ENCODE measurements at regions not wholly inside any gene's neighbourhood (a gene's known extent, or its start where the extent isn't known, plus 50 kb on each side); places are given as distances from the start of the nearest gene placed in this dataset.

DNA sequence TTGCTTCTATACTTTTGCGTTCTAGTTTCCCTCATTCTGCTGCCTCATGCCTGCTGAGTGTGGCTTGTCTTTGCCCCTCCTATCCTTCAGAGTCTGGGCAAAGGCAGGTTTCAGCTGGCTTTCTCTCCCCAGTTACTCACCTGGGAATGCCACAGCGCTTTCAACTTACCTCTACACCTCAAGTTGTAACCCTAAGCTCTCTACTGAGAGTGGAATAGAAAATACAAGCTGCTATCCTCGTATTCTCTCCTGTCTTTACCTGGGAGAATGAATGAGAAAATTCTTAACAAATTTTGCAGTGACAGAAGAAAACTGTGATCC lies 316.3 kb upstream of the KLF12 start:
- DNase-seq: no peak

DNA sequence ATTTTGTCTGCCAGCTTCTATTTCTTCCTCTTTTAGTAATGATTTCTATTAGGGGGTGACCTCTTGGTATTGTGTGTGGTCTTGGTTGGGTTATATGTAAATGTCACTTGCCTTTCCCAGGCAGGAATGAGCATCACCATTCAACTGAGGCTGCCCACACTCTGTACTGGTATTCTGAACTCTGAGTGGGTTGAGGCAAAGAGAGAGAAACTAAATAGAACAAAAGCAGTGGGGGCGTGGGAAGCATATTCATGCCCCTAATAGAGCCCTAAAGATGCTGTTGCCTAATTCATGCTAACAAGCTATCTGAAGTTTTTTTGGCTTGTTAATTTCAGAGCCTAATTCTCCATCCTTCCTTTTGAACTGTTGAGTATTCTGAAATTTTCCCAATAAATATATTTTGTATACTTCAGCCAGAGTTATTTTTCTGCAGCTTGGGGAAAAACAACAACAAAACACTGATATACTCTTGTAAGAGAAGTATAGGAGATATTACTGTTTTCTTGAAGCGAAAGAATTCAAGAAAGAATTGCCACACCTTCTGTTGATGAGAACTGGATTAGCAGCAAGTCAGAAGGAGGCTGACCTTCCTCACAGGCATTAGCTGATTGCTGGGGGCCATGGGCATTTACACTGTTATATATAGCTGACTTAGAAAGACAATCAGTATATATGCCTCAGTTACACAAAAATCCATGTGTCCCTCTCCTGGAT lies 315.8 kb upstream of the KLF12 start:
- no peak for DNase-seq

DNA sequence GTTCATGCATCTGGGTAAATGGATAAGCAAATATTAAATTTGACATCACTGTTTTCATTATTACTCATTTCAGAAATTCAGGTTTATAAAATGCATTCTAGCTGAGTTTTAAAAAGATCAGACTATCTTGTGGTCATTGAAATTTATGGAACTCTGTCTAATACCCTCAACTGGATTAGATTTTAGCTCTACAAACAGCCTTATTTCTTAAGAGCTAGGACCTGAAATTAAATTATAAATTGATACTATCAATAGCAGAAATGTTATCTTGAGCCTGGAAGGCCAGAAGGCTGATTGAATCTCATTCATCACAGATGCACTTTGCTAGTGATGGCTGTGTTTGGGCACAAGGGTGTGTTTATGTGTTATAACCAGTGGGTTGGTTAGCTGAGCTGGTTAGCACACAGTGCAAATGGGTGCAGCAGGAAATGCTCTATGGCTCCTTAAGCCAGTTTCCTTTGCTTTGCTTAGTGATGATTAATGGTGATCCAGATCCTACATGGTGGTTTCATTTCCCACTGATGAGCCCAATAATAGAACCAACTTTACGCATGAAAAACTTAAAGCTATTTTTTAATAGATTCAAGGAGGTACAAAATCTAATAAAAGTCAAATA lies 310.8 kb upstream of the KLF12 start:
- no peak for DNase-seq

DNA sequence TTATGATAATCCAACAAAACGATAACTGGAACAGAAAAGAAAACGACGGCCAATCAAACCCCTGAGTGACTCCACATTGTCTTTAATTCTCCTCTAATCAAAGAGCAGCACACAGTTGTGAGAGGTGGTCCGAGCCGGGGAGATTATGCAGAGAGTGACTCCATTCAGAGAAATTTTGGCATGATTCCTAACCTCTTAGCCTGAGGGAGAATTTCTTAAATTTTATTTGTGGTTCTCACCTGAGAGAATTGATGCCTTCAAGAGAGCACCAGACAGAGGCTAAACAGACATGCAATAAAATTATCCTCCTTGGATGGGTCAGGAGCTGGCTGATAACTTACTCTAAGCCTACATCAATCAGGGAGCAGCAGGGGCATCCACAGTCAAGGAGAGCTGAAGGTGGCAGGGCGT lies 310.0 kb upstream of the KLF12 start:
- DNase-seq: no peak

DNA sequence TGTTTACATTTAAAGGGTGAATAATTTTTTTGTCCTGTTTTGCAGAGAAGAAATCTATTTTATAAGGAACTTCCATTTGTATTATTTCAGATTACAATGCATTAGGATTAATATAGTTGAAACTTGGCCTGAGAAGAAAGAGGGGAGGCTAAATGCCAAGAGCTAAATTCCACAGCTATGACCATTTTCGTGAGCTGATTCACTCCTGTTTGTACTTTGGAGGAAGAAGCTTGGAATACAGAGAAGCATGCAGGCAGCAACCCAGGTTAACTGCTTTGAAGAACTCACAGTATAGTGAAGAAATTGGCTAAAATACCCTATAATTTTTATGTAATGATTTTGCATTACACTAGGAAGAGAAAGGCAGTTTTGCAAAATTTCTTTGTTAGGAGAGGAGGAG lies 309.4 kb upstream of the KLF12 start:
- no peak for DNase-seq

DNA sequence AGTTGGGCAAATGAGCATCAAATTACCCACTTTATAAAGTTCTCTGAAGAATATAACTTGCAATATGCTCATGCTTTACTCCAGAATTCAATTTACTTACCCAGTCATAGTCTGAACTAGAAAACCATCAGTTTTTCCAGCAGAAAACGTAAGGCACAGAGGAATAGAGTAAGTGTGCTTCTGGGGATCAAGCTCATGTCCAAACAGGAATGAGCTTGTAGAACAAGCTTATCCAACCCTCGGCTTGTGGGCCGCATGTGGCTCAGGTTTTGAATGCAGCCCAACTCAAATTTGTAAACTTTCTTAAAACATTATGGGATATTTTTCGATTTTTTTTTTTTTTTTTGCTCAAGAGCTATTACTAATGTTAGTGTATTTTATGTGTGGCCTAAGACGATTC lies 308.5 kb upstream of the KLF12 start:
- no peak for DNase-seq

DNA sequence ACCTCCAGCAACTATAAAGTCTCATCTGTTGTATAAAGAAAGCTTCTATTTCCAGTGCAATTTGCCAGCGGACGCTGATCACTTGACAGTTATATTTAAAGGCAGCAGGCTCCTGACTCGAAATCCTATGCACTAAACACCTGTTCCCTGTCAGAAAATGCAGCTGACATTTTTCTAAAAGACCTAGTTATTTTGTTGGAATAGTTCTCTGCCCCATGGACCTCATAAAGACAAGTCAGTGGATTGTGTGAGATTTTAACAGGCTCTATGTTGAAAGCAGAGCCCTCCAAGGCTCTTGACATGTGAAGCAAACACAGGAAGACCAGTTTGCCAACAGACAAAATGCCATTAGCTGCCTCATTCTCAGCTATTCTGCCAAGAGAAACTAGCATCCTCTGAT lies 304.7 kb upstream of the KLF12 start:
- DNase-seq: no peak

DNA sequence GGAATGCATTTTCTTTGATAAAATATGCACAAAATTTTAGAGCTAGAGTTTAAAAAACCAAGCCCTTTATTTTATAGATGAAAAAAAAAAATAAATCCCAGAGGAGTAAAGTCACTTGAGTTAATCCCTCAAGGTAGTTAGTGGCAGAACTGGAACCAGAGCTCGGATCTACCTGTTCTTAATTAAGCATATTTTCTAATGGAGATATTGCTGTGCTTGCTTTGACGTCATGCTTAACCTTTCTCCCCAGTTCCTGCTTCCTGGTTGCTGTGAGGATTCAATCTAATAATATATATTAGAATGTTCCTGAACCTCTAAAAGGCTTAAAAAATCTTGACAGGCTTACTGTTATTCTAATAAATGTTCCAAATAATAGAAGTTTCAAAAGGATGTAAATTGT lies 300.6 kb upstream of the KLF12 start:
- DNase-seq: no peak

DNA sequence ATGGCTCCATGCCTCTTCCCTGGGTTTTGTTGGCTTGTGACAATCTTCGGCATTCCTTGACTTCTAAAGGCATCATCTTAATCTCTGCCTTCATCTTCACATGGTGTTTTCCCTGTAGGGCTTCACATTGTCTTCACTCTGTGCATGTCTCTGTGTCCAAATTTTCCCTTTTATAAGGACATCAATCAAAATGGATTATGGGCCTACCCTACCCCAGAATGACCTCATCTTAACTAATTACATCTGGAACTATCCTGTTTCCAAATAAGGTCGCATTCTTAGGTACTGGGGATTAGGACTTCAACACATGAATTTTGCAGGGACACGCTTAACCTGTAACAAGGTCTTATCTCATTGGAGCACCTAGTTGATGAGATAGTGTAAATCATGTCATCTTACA lies 290.3 kb upstream of the KLF12 start:
- DNase-seq: no peak

DNA sequence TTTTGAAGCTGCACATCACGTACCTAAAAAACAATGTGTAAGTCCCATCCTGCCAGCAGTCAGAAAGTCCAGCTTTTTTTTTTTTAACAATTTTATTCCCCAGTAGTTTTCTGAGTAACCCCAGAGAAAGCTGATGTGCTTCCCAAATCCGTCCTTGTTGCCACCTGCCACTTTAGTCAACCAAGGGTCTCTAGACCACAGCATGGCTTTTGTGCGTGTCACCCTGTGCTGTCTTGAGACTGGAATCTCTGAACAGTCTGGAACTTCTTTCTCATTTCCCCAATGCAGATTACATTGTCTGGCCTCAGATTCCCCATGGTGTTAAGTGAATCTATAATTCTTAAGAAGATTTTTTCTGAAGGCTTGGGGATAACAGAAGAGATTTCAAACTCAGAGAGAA lies 289.2 kb upstream of the KLF12 start:
- DNase-seq: no peak

DNA sequence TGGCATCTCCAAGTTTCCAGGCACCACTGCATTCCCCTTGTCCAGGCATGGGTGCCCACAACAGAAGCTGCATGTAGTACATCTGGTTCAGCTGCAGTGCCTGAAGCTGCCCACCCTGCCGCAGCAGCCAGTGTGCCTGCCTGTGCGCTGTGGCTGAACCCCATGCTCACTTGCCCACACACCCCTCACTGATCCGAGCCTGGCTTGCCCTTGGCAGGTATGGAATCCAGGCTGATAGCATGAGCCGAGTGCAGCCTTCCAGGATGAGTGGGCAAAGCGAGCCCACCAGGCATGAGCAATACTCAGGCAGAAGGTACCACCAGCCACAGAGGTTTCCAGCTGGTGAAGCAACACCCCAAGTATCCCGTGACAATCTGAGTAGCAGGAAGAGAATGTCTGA lies 280.3 kb upstream of the KLF12 start:
- no peak for DNase-seq

DNA sequence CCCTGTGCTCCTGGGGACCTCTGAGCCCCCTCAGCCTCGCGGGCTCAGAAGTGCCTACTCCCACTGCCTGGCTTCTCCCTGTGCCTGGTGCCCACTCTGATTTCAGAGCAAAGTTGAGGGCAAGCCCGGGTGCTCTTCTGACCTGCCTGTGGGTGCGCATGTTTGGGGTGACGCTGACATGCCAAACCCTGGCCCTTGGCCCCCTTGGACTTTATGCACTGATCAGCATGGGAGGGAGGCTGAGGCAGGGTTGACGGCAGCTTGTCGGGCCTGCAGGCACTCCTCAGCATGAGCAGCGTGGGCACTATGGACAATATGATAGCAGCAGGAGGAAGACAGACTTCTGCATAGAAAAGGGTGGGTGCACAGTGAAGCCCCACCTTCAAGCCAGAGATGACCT lies 279.3 kb upstream of the KLF12 start:
- DNase-seq: no peak

DNA sequence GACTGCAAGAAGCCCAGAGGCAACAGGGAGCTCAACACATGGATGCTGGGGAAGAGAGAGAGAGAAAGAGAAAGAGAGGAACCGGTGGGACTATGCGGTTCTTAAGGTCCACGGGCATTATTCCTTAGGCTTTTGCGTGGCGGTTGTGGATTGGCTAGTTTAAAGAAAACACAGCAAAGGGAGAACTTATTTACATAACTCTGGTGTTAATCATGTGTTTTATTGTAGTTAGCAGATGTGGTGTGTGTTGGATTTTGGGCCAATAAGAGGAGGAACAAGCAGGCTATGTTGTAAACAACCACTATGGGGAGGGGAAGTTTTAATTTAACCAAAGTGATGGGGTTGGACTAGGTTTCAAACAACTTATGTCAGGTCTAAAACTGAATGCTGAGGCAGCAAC lies 275.3 kb upstream of the KLF12 start:
- no peak for DNase-seq

DNA sequence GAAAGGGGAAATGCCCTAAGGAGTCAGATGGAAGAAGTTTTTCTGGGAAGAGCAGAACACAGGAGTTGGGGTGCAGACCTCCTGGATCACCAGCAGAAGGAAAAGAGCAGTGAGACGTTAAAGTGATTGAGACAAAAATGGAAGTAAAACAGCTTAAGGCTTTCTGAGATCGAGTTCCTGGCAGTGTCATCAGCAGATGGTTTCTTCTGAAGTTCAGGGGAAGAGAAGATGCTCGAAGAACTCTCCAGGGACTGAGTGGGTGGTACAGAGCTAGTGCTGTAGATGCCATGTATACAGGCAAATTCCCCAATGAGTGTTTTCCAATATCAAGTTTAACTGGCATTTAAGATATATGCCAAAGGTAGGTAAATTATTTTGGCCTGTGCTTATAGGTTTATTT lies 272.2 kb upstream of the KLF12 start:
- DNase-seq: no peak

DNA sequence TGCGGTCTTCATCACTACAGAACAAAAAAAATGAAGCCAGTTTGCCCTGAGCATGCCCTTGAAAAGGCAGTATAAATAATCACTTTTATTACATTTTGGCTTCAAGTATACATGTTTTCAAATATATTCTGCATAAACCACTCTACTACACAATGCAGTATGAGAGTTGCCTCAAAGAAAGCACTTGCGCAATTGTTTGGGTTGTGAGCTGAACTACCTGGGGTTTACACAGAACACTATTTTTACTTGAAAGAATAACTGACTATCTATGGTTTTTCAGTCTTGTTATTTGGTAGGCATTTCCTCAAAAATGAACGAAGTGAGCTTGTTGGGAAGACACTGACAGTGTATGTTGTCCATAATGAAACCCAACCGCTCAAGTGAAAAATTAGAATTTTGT lies 264.4 kb upstream of the KLF12 start:
- DNase-seq: no peak

DNA sequence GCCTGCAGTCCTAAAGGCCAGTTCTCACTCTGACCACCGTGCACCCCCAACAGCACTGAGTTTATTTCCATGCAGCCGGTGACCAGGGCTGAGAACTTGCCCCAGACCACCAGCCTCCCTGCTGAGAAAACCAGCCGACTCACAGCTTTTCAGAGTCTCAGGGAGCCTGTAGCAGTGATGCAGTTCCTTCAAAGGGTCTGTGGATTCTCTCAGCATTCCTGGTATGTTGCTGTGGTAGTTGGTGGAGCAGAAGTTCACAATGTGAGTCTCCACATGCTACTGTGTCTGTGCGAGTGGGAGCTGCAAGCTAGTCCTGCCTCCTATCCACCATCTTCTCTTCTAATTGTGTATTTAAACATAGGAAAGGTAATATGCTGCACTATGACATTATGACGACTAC lies 254.9 kb upstream of the KLF12 start:
- DNase-seq: no peak

DNA sequence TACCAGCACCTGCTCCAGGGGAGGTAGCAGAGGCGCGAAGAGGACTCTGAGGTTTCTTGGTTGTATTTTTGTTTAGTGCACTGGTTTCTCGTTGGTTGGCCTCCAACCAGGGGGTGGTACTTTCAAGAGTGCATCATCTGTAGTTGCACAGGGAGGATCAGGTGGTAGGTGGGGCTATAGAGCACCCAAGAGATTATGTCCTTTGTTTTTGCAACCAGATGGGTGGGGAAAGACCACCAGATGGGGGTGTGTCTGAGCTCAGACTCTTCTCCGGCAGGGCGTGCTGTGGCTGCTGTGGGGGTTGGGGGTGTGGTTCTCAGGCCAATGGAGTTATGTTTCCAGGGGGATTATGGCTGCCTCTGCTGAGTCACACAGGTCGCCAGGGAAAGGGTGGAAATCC lies 254.4 kb upstream of the KLF12 start:
- no peak for DNase-seq

DNA sequence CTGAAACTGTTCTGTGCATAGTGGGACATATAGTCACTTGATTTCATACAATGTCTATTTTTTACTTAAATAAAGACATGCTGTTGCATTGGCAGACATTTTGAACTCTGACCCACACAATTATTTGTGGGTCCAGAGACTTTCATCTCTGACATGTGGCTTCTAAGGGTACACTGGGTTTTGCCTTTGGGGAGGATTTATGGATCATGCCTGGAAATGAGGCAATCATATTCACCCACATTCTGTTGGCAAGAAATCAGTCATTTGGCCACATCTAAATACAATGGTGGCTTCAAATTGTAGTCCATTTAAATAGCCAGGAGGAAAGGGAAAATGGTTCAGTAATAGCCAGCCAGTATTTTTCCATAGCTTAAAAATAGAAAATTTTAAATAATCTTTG lies 238.3 kb upstream of the KLF12 start:
- no peak for DNase-seq

DNA sequence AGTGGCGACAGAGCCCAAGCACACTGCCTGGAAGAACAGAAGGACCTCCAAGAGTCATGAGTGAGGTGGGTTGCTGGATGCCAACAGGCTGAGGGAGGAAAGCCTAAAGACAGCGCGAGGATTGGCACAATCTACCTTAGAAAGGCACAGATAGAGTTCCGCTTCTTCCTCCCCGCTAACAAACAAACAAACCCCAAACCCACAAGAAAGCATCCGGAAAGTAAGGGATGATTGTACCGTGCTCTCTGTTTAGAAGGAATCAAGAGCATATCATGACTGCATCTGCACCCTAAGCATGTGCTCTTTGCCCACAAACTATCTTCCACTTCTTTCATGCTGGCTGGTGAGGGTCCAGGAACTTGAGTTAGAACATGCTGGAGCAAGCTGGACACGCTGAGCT lies 233.0 kb upstream of the KLF12 start:
- DNase-seq: no peak

DNA sequence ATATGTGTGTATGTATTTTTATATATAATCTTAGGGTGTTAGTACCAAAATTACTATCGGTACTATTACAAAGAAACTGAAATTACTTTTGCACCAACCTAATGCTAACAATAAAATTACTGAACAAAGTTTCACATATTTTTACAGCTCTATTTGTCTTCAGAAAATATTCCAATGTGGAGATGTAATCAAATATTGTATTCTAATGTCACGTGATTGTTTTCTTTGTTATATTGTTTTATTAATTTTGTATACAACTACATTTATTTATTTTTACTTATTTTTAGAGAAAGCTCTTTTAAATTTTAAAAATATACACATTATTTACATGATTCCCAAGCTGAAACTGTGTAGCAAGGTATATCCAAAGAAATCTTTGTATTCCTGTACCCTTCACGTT lies 227.1 kb upstream of the KLF12 start:
- no peak for DNase-seq

DNA sequence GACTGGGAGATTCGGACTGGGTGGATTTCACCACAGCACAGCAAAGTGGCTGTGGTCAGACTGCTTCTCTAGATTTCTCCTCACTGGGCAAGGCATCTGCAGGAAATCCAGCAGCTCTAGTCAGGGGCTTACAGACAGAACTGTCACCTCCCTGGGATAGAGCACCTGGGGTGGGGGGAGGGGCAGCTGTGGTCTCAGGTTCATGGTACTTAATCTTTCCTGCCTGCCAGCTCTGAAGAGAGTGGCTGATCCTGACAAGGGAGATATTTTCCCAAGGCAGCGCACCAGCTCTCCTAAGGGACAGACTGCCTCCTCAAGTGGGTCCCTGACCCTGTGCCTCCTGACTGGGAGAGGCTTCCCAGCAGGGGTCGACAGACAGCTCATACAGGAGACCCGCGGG lies 212.8 kb upstream of the KLF12 start:
- no peak for DNase-seq

DNA sequence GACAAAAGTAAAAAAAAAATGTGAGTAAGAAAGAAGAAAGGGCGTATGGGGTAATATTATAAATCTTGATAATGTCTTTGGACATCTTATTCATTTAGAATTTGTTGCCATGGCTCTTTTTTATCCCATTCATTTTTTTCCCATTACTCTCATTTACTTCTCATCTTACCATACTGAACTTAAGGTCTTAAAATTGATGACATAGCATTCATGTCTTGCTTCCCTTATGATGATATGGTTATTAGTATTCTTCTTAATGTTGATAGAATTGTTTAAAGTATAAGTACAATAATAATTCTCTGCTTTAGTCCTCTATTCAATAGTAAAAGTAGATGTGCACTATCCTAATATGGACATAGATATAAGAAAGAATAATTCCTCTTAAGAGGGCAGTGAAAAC lies 204.1 kb upstream of the KLF12 start:
- no peak for DNase-seq

DNA sequence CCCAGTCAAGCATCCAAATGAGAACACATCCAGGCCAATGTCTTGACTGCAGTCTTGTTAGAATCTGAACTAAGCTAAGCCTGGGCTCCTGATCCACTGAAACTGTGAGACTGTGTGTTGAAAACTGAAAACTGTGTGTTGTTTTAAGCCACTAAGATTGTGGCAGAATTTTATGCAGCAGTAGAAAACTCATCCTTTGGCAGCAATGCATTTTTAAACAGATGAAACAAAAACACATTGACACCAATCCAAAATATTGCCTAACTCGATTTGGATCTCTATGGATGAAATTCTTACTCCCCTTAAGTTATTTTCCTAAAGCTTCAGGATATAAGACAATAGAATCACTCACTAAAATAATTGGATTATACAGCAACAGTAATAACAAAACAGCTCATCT lies 202.3 kb upstream of the KLF12 start:
- no peak for DNase-seq

DNA sequence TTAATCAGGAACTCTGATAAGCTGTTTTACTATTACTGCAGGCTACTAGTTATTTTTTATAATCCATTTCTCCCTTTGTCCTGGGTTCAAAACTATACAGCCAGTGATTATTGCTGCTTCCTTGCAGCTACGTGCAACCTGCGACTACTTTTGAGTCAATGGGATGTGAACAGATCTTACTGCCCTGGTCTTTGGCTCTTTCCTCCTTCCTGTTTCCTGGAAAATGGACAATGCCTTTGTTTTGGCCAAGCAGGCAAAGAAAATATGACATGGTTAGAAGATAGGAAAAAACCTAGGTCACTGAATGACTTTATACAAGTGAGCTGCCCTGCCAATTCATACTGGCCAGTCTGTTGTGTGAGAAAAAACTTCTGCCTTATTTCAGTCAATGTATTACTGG lies 201.2 kb upstream of the KLF12 start:
- no peak for DNase-seq

DNA sequence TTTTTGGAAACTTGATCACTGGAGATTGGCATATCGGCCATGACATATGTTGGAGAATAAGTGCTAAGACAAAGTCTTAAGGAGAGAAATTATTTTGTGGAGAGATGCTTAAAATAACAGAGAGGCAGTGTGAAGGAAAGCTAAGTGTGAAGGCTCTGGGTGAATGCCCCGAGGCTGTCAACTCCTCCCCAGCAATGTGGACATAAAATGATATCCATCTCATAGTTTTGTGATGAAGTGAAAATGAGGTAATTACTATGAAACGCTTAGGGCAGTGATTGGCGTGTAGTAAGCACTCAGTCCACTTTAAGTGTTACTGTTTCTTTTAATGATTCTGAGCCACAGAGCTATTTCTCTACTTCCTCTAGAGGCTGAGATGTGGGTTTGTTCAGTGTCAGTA lies 195.8 kb upstream of the KLF12 start:
- DNase-seq: no peak

DNA sequence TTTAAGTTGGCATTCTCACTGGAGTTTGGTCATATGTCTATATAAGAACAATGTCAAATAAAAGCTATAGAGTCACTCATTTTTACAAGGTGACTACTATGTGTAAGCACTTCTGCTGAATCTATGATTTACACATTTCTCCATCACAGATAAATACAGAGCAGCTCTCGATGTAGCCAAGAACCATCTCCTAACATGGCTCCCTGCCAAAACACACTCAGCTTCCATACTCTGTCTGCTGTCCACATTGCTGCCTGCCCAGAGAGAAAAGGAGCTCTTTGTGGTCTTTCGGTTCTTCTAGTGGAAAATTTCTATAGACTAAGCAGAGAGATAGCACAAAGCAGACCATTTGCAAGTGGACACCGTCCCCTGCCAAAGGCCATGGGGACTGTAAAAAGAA lies 190.9 kb upstream of the KLF12 start:
- no peak for DNase-seq

Measured in activated CD4-positive, alpha-beta T cell treated with anti-CD3 and anti-CD28 coated beads, Interleukin-2, amount 50 U/mL, for 4 hours (primary cell).